H9 (cell line): ENCODE measurements at regions not wholly inside any gene's neighbourhood (a gene's known extent, or its start where the extent isn't known, plus 50 kb on each side); places are given as distances from the start of the nearest gene placed in this dataset.

ENCODE experiments used
- DNase-seq: peaks from one replicate; pipeline ENCODE4 v3.0.0-alpha.2; 2017
- H2AFZ ChIP-seq: one replicate; pipeline ENCODE4 v1.6.1; 2013; ENCODE audit warnings: mild to moderate bottlenecking, low read length, control low read depth, moderate library complexity
- H2AK5ac ChIP-seq: 2 replicates; pipeline ENCODE4 v1.6.1; 2013; ENCODE audit warnings: low read length, control low read depth, mixed read lengths; ENCODE audit not compliant: insufficient read length
- H2BK120ac ChIP-seq: one replicate; pipeline ENCODE4 v1.6.1; 2013; ENCODE audit warnings: low read depth, mild to moderate bottlenecking, low read length, control low read depth, inconsistent platforms; ENCODE audit not compliant: poor library complexity, severe bottlenecking
- H2BK12ac ChIP-seq: 2 replicates; pipeline ENCODE4 v1.6.1; 2013; ENCODE audit warnings: low read length, control low read depth, mixed read lengths, low read depth; ENCODE audit not compliant: insufficient read length
- H2BK15ac ChIP-seq: 2 replicates; pipeline ENCODE4 v1.6.1; 2013; ENCODE audit warnings: low read depth, low read length, control low read depth
- H2BK20ac ChIP-seq: one replicate; pipeline ENCODE4 v1.6.1; 2013; ENCODE audit warnings: low read depth, mild to moderate bottlenecking, low read length, control low read depth, inconsistent platforms; ENCODE audit not compliant: poor library complexity, severe bottlenecking
- H2BK5ac ChIP-seq: 2 replicates; pipeline ENCODE4 v1.6.1; 2013; ENCODE audit warnings: low read length, control low read depth, mixed read lengths; ENCODE audit not compliant: insufficient read length
- H3K14ac ChIP-seq: 2 replicates; pipeline ENCODE4 v1.6.1; 2013; ENCODE audit warnings: low read length, control low read depth; ENCODE audit not compliant: insufficient read depth
- H3K18ac ChIP-seq: 2 replicates; pipeline ENCODE4 v1.6.1; 2013; ENCODE audit warnings: low read depth, mild to moderate bottlenecking, mixed read lengths, low read length, control low read depth; ENCODE audit not compliant: insufficient read length
- H3K23ac ChIP-seq: 2 replicates; pipeline ENCODE4 v1.6.1; 2013; ENCODE audit warnings: low read length, control low read depth, mixed read lengths, low read depth; ENCODE audit not compliant: insufficient read length
- H3K23me2 ChIP-seq: 2 replicates; pipeline ENCODE4 v1.6.1; 2013; ENCODE audit warnings: low read depth, mild to moderate bottlenecking, mixed read lengths, low read length, control low read depth; ENCODE audit not compliant: insufficient read length, poor library complexity, severe bottlenecking
- H3K27ac ChIP-seq: 2 replicates; pipeline ENCODE4 v1.5.1; 2013; ENCODE audit warnings: low read length, control low read depth, mixed read lengths, low read depth; ENCODE audit not compliant: insufficient read length
- H3K27me3 ChIP-seq: 2 replicates; pipeline ENCODE4 v1.6.1; 2013; ENCODE audit warnings: low read length, control low read depth, inconsistent platforms; ENCODE audit not compliant: insufficient read depth
- H3K4ac ChIP-seq: 2 replicates; pipeline ENCODE4 v1.6.1; 2013; ENCODE audit warnings: low read depth, mild to moderate bottlenecking, control low read depth, inconsistent platforms, low read length, moderate library complexity
- H3K4me1 ChIP-seq: 2 replicates; pipeline ENCODE4 v1.6.1; 2013; ENCODE audit warnings: low read length, control low read depth, inconsistent platforms; ENCODE audit not compliant: insufficient read depth
- H3K4me2 ChIP-seq: 2 replicates; pipeline ENCODE4 v1.6.1; 2013; ENCODE audit warnings: low read length, control low read depth, mixed read lengths; ENCODE audit not compliant: insufficient read length, insufficient read depth
- H3K56ac ChIP-seq: 2 replicates; pipeline ENCODE4 v1.6.1; 2013; ENCODE audit warnings: low read depth, mild to moderate bottlenecking, mixed read lengths, low read length, control low read depth; ENCODE audit not compliant: insufficient read length
- H3K79me1 ChIP-seq: 2 replicates; pipeline ENCODE4 v1.6.1; 2013; ENCODE audit warnings: low read depth, mild to moderate bottlenecking, moderate library complexity, low read length, control low read depth, inconsistent platforms; ENCODE audit not compliant: insufficient read depth, poor library complexity, severe bottlenecking
- H3K79me2 ChIP-seq: 2 replicates; pipeline ENCODE4 v1.6.1; 2013; ENCODE audit warnings: low read length, control low read depth, inconsistent platforms; ENCODE audit not compliant: insufficient read depth
- H3K9ac ChIP-seq: 2 replicates; pipeline ENCODE4 v1.6.1; 2013; ENCODE audit warnings: low read length, control low read depth, mixed read lengths; ENCODE audit not compliant: insufficient read length; ENCODE audit errors: extremely low read depth
- H3K9me3 ChIP-seq: one replicate; pipeline ENCODE4 v1.6.1; 2013; ENCODE audit warnings: low read depth, low read length, inconsistent platforms; ENCODE audit not compliant: control insufficient read depth
- H3T11ph ChIP-seq: one replicate; pipeline ENCODE4 v1.6.1; 2013; ENCODE audit warnings: mild to moderate bottlenecking, low read length, control low read depth, inconsistent platforms
- H4K20me1 ChIP-seq: one replicate; pipeline ENCODE4 v1.6.1; 2013; ENCODE audit not compliant: control insufficient read depth, insufficient read length, insufficient read depth
- H4K5ac ChIP-seq: 2 replicates; pipeline ENCODE4 v1.6.1; 2013; ENCODE audit warnings: low read depth, mild to moderate bottlenecking, mixed read lengths, low read length, control low read depth; ENCODE audit not compliant: insufficient read length
- H4K8ac ChIP-seq: replicated peaks from 2 replicates; pipeline ENCODE4 v1.6.1; 2013; ENCODE audit warnings: low read length, control low read depth, mixed read lengths, low read depth; ENCODE audit not compliant: insufficient read length
- H4K91ac ChIP-seq: 2 replicates; pipeline ENCODE4 v1.6.1; 2013; ENCODE audit warnings: low read depth, mild to moderate bottlenecking, moderate library complexity, mixed read lengths, low read length, control low read depth; ENCODE audit not compliant: insufficient read length
- H3K27ac Mint-ChIP-seq, 3 experiments: 2 replicates in 2 of 3; 3 replicates in 1 of 3; pipeline ENCODE4 v1.8.0; 2020 to 2021; ENCODE audit warnings: mixed read lengths in 3 of 3, mild to moderate bottlenecking in 1 of 3, moderate library complexity in 1 of 3
- H3K27me3 Mint-ChIP-seq: 2 replicates; pipeline ENCODE4 v1.8.0; 2021; ENCODE audit warnings: low read depth, mild to moderate bottlenecking, moderate library complexity, mixed read lengths
- H3K36me3 Mint-ChIP-seq, 3 experiments: 2 replicates in 2 of 3; 3 replicates in 1 of 3; pipeline ENCODE4 v1.8.0; 2020 to 2021; ENCODE audit warnings: low read depth in 3 of 3, mixed read lengths in 3 of 3; ENCODE audit not compliant: insufficient read depth in 1 of 3
- H3K4me1 Mint-ChIP-seq, 2 experiments: 2 replicates each; pipeline ENCODE4 v1.8.0; 2020; ENCODE audit warnings: mixed read lengths in 2 of 2
- H3K4me3 Mint-ChIP-seq, 2 experiments: 2 replicates in 1 of 2; 3 replicates in 1 of 2; pipeline ENCODE4 v1.8.0; 2020 to 2021; ENCODE audit warnings: mild to moderate bottlenecking in 2 of 2, mixed read lengths in 2 of 2, moderate library complexity in 1 of 2
- H3K9me3 Mint-ChIP-seq, 2 experiments: 2 replicates in 1 of 2; 3 replicates in 1 of 2; pipeline ENCODE4 v1.8.0; 2020; ENCODE audit warnings: mild to moderate bottlenecking in 2 of 2, mixed read lengths in 2 of 2, moderate library complexity in 1 of 2
- WGBS: extraction: QIAGEN DNeasy Blood & Tissue Kit; methylation state at CpG from one replicate; pipeline ENCODE4 v1.1.7; 2013; ENCODE audit warnings: missing lambda C conversion rate, low lambda C conversion rate, mixed read lengths; ENCODE audit not compliant: insufficient read length; ENCODE audit errors: extremely low coverage; 5-methylcytosine and 5-hydroxymethylcytosine counted together
- TF ChIP-seq, protein P1 (sequence below): fragments of 200-600 bp; sonication (generic); conservative IDR thresholded peaks from 3 replicates; pipeline ENCODE4 v1.8.0; 2021; ENCODE audit warnings: antibody characterized with exemption, mild to moderate bottlenecking

DNA sequence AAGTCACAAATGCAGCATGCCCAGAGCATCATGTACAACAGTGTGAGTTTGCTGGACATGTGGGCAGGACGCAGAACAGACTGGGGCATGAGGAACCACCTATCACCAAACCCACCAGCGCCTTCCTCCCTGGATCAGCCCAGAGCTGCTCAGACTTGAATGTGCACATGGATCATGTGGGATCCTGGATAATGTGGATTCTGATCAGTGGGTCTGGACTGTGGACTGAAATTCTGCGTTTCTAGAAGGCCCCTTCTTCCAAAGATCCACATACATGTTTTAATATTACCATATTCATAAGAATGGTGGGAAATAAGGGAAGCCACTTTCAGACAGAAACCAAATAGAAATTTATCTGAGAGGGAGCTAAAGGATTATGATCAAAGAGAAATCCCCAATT, 85.6 kb upstream of the VPREB1 start:
- H3K4ac ChIP-seq, result no peak overlapping the region
- no peaks in the 10 kb centered on the region for H4K20me1 ChIP-seq
- no peak overlapping the region for H3K27ac Mint-ChIP-seq
- H2BK5ac ChIP-seq, result no peak overlapping the region
- no peak overlapping the region for H4K5ac ChIP-seq
- no peaks in the 10 kb centered on the region for H3K4me1 ChIP-seq
- no peak overlapping the region for H3K9ac ChIP-seq
- H3K9me3 Mint-ChIP-seq, result peaks cover 3 to 4% of the 10 kb centered on the region in 2 experiments; a peak in 3 of 5 replicates
- H3K27me3 Mint-ChIP-seq, result peaks cover 97% of the 10 kb centered on the region
- H3K27me3 ChIP-seq, result peaks cover 67% of the 10 kb centered on the region
- H3K79me2 ChIP-seq, result no peaks in the 10 kb centered on the region
- no peaks in the 10 kb centered on the region for H3K23me2 ChIP-seq
- no peak overlapping the region for H2BK120ac ChIP-seq
- no peak overlapping the region for H4K91ac ChIP-seq
- H3K23ac ChIP-seq, result no peak overlapping the region
- no peak for DNase-seq
- no peak overlapping the region for H2BK15ac ChIP-seq
- no peak overlapping the region for H2AK5ac ChIP-seq
- H3K14ac ChIP-seq, result no peak overlapping the region
- no peaks in the 10 kb centered on the region for H3K9me3 ChIP-seq
- no peak overlapping the region for H4K8ac ChIP-seq
- no peak overlapping the region for H3K4me3 Mint-ChIP-seq
- no peak overlapping the region for H3K4me2 ChIP-seq
- no peak overlapping the region for H2BK12ac ChIP-seq
- no peak overlapping the region for H3K56ac ChIP-seq
- no peak overlapping the region for H3K18ac ChIP-seq
- no peaks in the 10 kb centered on the region for H3K4me1 Mint-ChIP-seq
- H3K27ac ChIP-seq, result no peak overlapping the region
- H3T11ph ChIP-seq, result no peak overlapping the region
- no peak overlapping the region for H2BK20ac ChIP-seq
- H3K36me3 Mint-ChIP-seq, result no peaks in the 10 kb centered on the region; a peak in 1 of 7 replicates
- TF ChIP-seq, protein P1, sequence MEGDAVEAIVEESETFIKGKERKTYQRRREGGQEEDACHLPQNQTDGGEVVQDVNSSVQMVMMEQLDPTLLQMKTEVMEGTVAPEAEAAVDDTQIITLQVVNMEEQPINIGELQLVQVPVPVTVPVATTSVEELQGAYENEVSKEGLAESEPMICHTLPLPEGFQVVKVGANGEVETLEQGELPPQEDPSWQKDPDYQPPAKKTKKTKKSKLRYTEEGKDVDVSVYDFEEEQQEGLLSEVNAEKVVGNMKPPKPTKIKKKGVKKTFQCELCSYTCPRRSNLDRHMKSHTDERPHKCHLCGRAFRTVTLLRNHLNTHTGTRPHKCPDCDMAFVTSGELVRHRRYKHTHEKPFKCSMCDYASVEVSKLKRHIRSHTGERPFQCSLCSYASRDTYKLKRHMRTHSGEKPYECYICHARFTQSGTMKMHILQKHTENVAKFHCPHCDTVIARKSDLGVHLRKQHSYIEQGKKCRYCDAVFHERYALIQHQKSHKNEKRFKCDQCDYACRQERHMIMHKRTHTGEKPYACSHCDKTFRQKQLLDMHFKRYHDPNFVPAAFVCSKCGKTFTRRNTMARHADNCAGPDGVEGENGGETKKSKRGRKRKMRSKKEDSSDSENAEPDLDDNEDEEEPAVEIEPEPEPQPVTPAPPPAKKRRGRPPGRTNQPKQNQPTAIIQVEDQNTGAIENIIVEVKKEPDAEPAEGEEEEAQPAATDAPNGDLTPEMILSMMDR, result no peak
- no peaks in the 10 kb centered on the region for H3K79me1 ChIP-seq
- H2AFZ ChIP-seq, result no peak overlapping the region
- WGBS, result no CpG with 5 or more reads among the region's 3 CpGs
